Heart left ventricle (tissue), 16 donors: ENCODE measurements at regions not wholly inside any gene's neighbourhood (a gene's known extent, or its start where the extent isn't known, plus 50 kb on each side); places are given as distances from the start of the nearest gene placed in this dataset.

Experiments
- ATAC-seq, 4 donors: fragments of 200-7000 bp; cut with Tn5 transposase; one replicate each; pipeline ENCODE4 v1.9.1; 2020 to 2022; ENCODE audit warnings: moderate library complexity in 4 of 4, mild to moderate bottlenecking in 3 of 4, moderate number of reproducible peaks in 1 of 4
- DNase-seq, 5 donors: peaks; one replicate each; pipeline ENCODE4 v3.0.0-alpha.2; 2020
- H3K27ac ChIP-seq, 12 donors: fragments of 200-600 bp; sonication (generic) in 4 of 12; one replicate each; pipeline versions ENCODE4 v1.5.0 to v1.8.0; 2016 to 2022; ENCODE audit warnings: mild to moderate bottlenecking in 2 of 12
- H3K27me3 ChIP-seq, 9 donors: fragments of 200-600 bp; sonication (generic) in 2 of 9; one replicate each; pipeline versions ENCODE4 v1.5.1 to v1.8.0; 2016 to 2022; ENCODE audit warnings: mild to moderate bottlenecking in 3 of 9
- H3K36me3 ChIP-seq, 9 donors: fragments of 200-600 bp; sonication (generic) in 2 of 9; one replicate each; pipeline versions ENCODE4 v1.5.0 to v1.8.0; 2018 to 2022; ENCODE audit warnings: mild to moderate bottlenecking in 2 of 9
- H3K4me1 ChIP-seq, 12 donors: fragments of 200-600 bp; sonication (generic) in 4 of 12; one replicate each; pipeline versions ENCODE4 v1.5.0 to v1.8.0; 2016 to 2022; ENCODE audit warnings: mild to moderate bottlenecking in 3 of 12
- H3K4me3 ChIP-seq, 12 donors: fragments of 200-600 bp; sonication (generic) in 4 of 12; one replicate each; pipeline versions ENCODE4 v1.5.0 to v1.8.0; 2017 to 2022; ENCODE audit warnings: mild to moderate bottlenecking in 9 of 12, moderate library complexity in 4 of 12
- H3K9me3 ChIP-seq, 12 donors: fragments of 200-600 bp; sonication (generic) in 4 of 12; one replicate each; pipeline versions ENCODE4 v1.5.0 to v1.8.0; 2016 to 2022; ENCODE audit warnings: mild to moderate bottlenecking in 1 of 12
- POLR2A ChIP-seq, 2 donors: fragments of 450-650 bp; IDR thresholded peaks; one replicate each; pipeline ENCODE4 v1.6.1; 2017; ENCODE audit warnings: antibody characterized with exemption in 2 of 2, mild to moderate bottlenecking in 2 of 2, moderate library complexity in 2 of 2
- WGBS, 4 donors: extraction: QIAGEN DNeasy Blood & Tissue Kit in 2 of 4; methylation state at CpG; one replicate each; pipeline versions ENCODE4 v1.1.5 to v1.1.7; 2013 to 2018; 5-methylcytosine and 5-hydroxymethylcytosine counted together
- intact Hi-C, 10 donors: fragments of 100-400 bp; cut with DNase I; formaldehyde crosslinking; loops; one replicate each; pipeline versions ENCODE4 v1.11.1 to v1.14.2; 2022
- TF ChIP-seq, protein P1 (sequence below), 12 donors: fragments of 200-600 bp; sonication (generic) in 4 of 12; IDR thresholded peaks; one replicate each; pipeline versions ENCODE4 v1.5.0 to v1.8.0; 2018 to 2022; ENCODE audit warnings: antibody characterized with exemption in 12 of 12, mild to moderate bottlenecking in 5 of 12
- donor health status: ischemic (EF 13 %, LVEDD 7.1; RV severe dilation, severe dysfunction).
- donor health status: healthy with polysubstance abuse.
- donor health status: DM: no; HTN: yes; CAD: no.
- donor health status: DM: no; HTN: no; CAD: no.
- donor health status: ischemic (EF 25% LVEDD 6.9; RV normal size, moderate dysfunction).
- donor health status: ischemic (EF 25% LVEDD 5.7; RV mildly dilated, moderate dysfunction).
- donor health status: healthy.
- donor health status: DM: yes; HTN: yes; CAD: no.
- donor health status: ischemic (EF 35%, LVEDD 5.7; RV mildly dilated, moderate dysfunction).
- donor health status: nonischemic (EF 11% LVEDD 7.7; RV severe dilation, severe dysfunction).
- donor health status: DM: yes; HTN: yes; CAD: no.
- donor health status: PGD.
- donor health status: ischemic (EF 29% LVEDD 5.4; RV normal size, mild dysfunction).
- donor health status: nonischemic (EF 23%, LVEDD 6.1; RV moderate dilation, normal function).

DNA sequence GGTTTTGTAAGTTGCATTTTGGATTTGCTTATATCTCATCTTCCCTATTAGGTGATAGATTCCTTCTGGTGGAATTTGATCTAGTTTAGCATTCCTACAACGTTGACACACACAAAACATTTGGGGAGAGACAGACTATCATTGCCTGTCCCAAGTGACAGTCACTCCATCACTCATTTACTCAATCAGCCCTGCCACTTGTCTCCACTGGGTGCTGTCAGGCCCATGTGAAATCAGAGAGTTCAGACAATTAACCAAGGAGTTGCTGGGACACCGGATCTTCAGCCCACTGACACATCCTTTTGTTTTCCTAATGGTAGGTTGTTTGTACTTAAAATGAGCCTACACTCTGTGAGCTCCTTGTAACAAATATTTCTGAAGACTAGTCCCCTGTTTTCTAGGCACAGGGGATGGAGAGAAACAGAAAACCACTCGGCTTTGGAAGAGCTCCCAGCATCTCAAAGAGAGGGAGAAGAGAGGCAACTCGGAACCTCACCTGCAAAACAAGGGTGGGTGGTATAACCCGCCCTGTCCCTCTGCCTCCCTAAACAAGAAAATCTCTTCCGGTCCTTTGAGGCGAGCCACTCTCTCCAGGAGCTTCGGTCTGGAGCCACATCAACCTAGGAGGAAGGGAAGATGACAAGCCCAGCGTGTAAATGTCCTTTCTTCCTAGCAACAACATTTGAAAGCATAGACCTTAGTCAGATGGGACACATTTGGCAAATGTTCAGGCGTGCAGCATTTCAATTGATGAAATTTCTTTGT is 440.9 kb upstream of the KLF12 start:
- no peak for TF ChIP-seq POLR2A (IDR thresholded peaks at IDR 0.05)
- TF ChIP-seq, protein P1, sequence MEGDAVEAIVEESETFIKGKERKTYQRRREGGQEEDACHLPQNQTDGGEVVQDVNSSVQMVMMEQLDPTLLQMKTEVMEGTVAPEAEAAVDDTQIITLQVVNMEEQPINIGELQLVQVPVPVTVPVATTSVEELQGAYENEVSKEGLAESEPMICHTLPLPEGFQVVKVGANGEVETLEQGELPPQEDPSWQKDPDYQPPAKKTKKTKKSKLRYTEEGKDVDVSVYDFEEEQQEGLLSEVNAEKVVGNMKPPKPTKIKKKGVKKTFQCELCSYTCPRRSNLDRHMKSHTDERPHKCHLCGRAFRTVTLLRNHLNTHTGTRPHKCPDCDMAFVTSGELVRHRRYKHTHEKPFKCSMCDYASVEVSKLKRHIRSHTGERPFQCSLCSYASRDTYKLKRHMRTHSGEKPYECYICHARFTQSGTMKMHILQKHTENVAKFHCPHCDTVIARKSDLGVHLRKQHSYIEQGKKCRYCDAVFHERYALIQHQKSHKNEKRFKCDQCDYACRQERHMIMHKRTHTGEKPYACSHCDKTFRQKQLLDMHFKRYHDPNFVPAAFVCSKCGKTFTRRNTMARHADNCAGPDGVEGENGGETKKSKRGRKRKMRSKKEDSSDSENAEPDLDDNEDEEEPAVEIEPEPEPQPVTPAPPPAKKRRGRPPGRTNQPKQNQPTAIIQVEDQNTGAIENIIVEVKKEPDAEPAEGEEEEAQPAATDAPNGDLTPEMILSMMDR (IDR thresholded peaks at IDR 0.05): no peak
- H3K4me3 ChIP-seq: peak overlapping the region in 11 of 12 donors; percentile 31 to 51 (median 45)
- ATAC-seq (peak in 1 of 4 donors; percentile 48), DNase-seq (no peak)
- H3K27me3 ChIP-seq: no peaks in the 10 kb centered on the region
- peak overlapping the region in 8 of 12 donors; percentile 28 to 86 (median 70) for H3K27ac ChIP-seq
- H3K4me1 ChIP-seq: peaks cover 4 to 29% (median 17%) of the 10 kb centered on the region in 12 donors
- WGBS, 4 donors: 15 to 25% (median 19%) methylated on average over 9 to 10 of the region's 10 CpGs
- no peaks in the 10 kb centered on the region for H3K36me3 ChIP-seq
- H3K9me3 ChIP-seq: no peaks in the 10 kb centered on the region
- intact Hi-C loops: loop anchor here in 6 of 10 donors (5.0 to 10.0 kb wide), 5 partner anchors 157 to 820 kb away; partner anchors contain the start of gene KLF12 (in 2 of the 6)

DNA sequence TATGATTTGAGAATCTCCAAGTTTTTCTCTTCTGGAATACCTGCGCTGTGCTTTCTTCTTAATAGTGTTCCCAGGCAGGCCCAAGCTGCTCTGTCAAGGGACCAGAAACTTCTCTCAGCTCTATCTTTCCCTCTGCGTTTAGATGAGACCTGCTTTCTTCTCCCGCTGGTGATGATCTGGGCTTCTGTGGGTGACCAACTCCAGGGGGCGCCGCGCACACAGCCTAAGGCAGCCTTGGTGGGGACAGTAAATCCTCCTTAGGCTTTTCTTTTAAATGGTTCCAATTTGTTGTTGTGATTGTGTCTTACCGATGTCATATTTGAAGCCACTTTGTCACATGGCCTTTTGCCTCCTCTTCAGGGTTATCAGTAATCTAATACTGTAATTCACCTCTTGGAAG is 439.4 kb upstream of the KLF12 start:
- Histone ChIP-seq H3K4me3 (no peak overlapping the region), H3K4me1 (peaks cover 4 to 29% (median 17%) of the 10 kb centered on the region in 12 donors), H3K27ac (no peak overlapping the region), H3K36me3 (no peaks in the 10 kb centered on the region), H3K27me3 (no peaks in the 10 kb centered on the region), H3K9me3 (no peaks in the 10 kb centered on the region)
- TF ChIP-seq, protein P1 (IDR thresholded peaks at IDR 0.05): peak in 3 of 12 donors; percentile 19 to 41 (median 23)
- no peak for TF ChIP-seq POLR2A (IDR thresholded peaks at IDR 0.05)
- 67 to 83% (median 79%) methylated on average over 7 of the region's 7 CpGs for WGBS, 4 donors
- peak in 1 of 5 donors; percentile 8 for DNase-seq
- intact Hi-C loops: loop anchor here in 5 of 10 donors (5.0 to 10.0 kb wide), 4 partner anchors 439 to 819 kb away; partner anchors contain the start of gene KLF12 (in 2 of the 5)
- no peak for ATAC-seq

DNA sequence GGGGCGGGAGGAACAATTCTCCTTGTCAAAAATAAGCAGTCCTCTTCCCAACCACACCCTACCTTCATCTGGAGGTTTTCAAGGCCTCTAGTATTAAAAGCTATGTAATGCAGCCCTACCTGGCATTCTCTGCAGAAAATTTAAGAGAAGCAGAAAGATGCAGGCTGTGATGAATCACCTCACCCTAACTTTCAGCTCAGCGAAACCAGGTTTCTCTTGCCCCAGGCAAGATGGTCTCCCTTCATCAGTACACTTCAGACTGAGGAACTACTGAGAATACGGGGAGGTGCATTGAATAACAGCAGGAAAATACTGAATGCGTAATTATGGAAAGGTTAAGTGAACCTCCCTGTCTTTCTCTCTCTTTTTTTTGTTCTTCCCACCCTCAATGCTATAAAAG is 437.6 kb upstream of the KLF12 start:
- DNase-seq (no peak), ATAC-seq (no peak)
- Histone ChIP-seq H3K9me3 (no peaks in the 10 kb centered on the region), H3K4me1 (peaks cover 3 to 20% (median 15%) of the 10 kb centered on the region in 12 donors), H3K27me3 (no peaks in the 10 kb centered on the region), H3K27ac (no peak overlapping the region), H3K36me3 (no peaks in the 10 kb centered on the region), H3K4me3 (no peak overlapping the region)
- intact Hi-C loops: loop anchor here in 5 of 10 donors (5.0 to 10.0 kb wide), 4 partner anchors 437 to 817 kb away; partner anchors contain the start of gene KLF12 (in 2 of the 5)
- WGBS, 4 donors: 95 to 98% (median 97%) methylated on average over 4 of the region's 4 CpGs
- TF ChIP-seq POLR2A (IDR thresholded peaks at IDR 0.05): no peak
- TF ChIP-seq, protein P1 (IDR thresholded peaks at IDR 0.05): no peak

DNA sequence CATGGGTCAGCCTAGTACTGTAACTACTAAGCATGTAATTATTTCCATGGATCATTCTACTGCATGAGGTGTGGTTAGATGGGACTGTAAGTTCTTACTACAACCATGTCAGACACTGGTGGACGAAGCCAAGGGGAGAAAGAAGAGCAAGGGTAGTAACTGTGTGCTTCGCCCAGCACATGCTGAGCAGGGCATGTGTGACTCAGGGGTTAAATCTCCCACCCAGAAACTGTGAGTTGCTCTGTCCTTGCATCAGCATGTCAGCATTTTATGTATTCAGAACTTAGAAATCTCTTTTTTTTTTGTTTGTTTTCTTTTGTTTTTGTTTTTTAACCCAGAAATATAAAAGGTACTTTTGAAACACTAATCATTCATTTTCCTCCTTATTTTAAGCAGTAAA is 436.6 kb upstream of the KLF12 start:
- TF ChIP-seq, protein P1 (IDR thresholded peaks at IDR 0.05): no peak
- no peak for TF ChIP-seq POLR2A (IDR thresholded peaks at IDR 0.05)
- Histone ChIP-seq H3K9me3 (no peaks in the 10 kb centered on the region), H3K4me1 (peaks cover 0 to 10% (median 7%) of the 10 kb centered on the region in 12 donors), H3K27ac (no peak overlapping the region), H3K4me3 (no peak overlapping the region), H3K36me3 (no peaks in the 10 kb centered on the region), H3K27me3 (no peaks in the 10 kb centered on the region)
- WGBS, 4 donors: 88 to 97% (median 96%) methylated on average over 2 of the region's 2 CpGs
- no peak for ATAC-seq
- DNase-seq: no peak
- intact Hi-C loops: loop anchor here in 5 of 10 donors (5.0 to 10.0 kb wide), 4 partner anchors 436 to 816 kb away; partner anchors contain the start of gene KLF12 (in 2 of the 5)
